OCI-LY7 (cell line): ENCODE measurements at regions not wholly inside any gene's neighbourhood (a gene's known extent, or its start where the extent isn't known, plus 50 kb on each side); places are given as distances from the start of the nearest gene placed in this dataset.

Experiments used
- EZH2phosphoT487 ChIP-seq: fragments of 200-600 bp; sonication (generic); IDR thresholded peaks from 2 replicates; pipeline ENCODE4 v1.6.1; 2018; ENCODE audit warnings: low read depth, borderline replicate concordance, mild to moderate bottlenecking, mixed run types, antibody characterized with exemption, low read length, moderate library complexity, mixed read lengths
- TF ChIP-seq, protein P1 (sequence below): fragments of 200-600 bp; sonication (generic); conservative IDR thresholded peaks from 2 replicates; pipeline ENCODE4 v1.5.1; 2014; ENCODE audit warnings: mild to moderate bottlenecking, antibody characterized with exemption, low read length, moderate library complexity, mixed read lengths

DNA sequence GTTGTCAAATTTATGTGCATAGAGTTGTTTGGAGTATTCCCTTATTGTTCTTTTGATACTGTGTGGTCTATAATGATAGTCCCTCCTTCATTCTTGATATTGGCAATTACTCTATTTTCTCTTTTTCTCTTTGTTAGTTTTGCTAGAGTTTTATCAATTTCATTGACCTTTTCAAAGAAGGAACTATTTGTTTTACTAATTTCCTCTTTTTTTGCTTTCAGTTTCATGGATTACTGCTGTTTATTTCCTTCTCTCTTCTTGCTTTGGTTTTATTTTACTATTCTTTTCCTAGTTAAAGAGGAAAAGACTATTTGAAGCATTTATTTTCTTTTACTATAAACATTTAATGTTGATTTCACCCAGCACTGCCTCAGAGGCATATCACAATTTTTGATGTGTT, 250.9 kb upstream of the PELI2 start:
- TF ChIP-seq, protein P1, sequence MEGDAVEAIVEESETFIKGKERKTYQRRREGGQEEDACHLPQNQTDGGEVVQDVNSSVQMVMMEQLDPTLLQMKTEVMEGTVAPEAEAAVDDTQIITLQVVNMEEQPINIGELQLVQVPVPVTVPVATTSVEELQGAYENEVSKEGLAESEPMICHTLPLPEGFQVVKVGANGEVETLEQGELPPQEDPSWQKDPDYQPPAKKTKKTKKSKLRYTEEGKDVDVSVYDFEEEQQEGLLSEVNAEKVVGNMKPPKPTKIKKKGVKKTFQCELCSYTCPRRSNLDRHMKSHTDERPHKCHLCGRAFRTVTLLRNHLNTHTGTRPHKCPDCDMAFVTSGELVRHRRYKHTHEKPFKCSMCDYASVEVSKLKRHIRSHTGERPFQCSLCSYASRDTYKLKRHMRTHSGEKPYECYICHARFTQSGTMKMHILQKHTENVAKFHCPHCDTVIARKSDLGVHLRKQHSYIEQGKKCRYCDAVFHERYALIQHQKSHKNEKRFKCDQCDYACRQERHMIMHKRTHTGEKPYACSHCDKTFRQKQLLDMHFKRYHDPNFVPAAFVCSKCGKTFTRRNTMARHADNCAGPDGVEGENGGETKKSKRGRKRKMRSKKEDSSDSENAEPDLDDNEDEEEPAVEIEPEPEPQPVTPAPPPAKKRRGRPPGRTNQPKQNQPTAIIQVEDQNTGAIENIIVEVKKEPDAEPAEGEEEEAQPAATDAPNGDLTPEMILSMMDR, result no peak
- no peak for TF ChIP-seq EZH2phosphoT487
